NCI-H1694 (cell line): ENCODE measurements at regions not wholly inside any gene's neighbourhood (a gene's known extent, or its start where the extent isn't known, plus 50 kb on each side); places are given as distances from the start of the nearest gene placed in this dataset.

ENCODE experiments used
- DNase-seq: peaks from one replicate; lab custom pipeline; 2025; lab: John Stamatoyannopoulos, UW

GRCh38 chr2:45255563-45255962 is 246.3 kb upstream of the SIX2 start:
- DNase-seq: no peak

- no peak for DNase-seq
Measured at GRCh38 chr2:45254025-45254424, 244.8 kb upstream of the SIX2 start.

- no peak for DNase-seq
Measured at GRCh38 chr2:45253151-45253550, 243.9 kb upstream of the SIX2 start.

- DNase-seq: no peak
Measured at GRCh38 chr2:45250176-45250575, 240.9 kb upstream of the SIX2 start.

GRCh38 chr2:45248214-45248613 is 239.0 kb upstream of the SIX2 start:
- DNase-seq: no peak

GRCh38 chr2:45244928-45245327 is 235.7 kb upstream of the SIX2 start:
- DNase-seq: no peak

GRCh38 chr2:45242161-45242741 is 233.0 kb upstream of the SIX2 start:
- DNase-seq: no peak

GRCh38 chr2:45241061-45241561 is 231.9 kb upstream of the SIX2 start:
- no peak for DNase-seq

- DNase-seq: no peak
Measured at GRCh38 chr2:45237850-45238542, 228.7 kb upstream of the SIX2 start.

- no peak for DNase-seq
Measured at GRCh38 chr2:45237128-45237527, 227.9 kb upstream of the SIX2 start.

- no peak for DNase-seq
Measured at GRCh38 chr2:45236268-45236667, 227.0 kb upstream of the SIX2 start.

GRCh38 chr2:45233301-45233700 is 224.0 kb upstream of the SIX2 start:
- no peak for DNase-seq

GRCh38 chr2:45232818-45233217 is 223.6 kb upstream of the SIX2 start:
- no peak for DNase-seq

- DNase-seq: no peak
Measured at GRCh38 chr2:45229411-45229810, 220.2 kb upstream of the SIX2 start.

- no peak for DNase-seq
Measured at GRCh38 chr2:45227347-45227746, 218.1 kb upstream of the SIX2 start.

- no peak for DNase-seq
Measured at GRCh38 chr2:45224993-45225380, 215.7 kb upstream of the SIX2 start.

GRCh38 chr2:45224321-45224992 is 215.2 kb upstream of the SIX2 start:
- no peak for DNase-seq

GRCh38 chr2:45223531-45223930 is 214.3 kb upstream of the SIX2 start:
- no peak for DNase-seq

GRCh38 chr2:45220227-45220626 is 211.0 kb upstream of the SIX2 start:
- DNase-seq: no peak

GRCh38 chr2:45218931-45219339 is 209.7 kb upstream of the SIX2 start:
- DNase-seq: no peak

GRCh38 chr2:45218297-45218696 is 209.0 kb upstream of the SIX2 start:
- no peak for DNase-seq

- DNase-seq: no peak
Measured at GRCh38 chr2:45216118-45216517, 206.9 kb upstream of the SIX2 start.

- DNase-seq: no peak
Measured at GRCh38 chr2:45214550-45214949, 205.3 kb upstream of the SIX2 start.
